MM.1S (cell line): ENCODE measurements at regions not wholly inside any gene's neighbourhood (a gene's known extent, or its start where the extent isn't known, plus 50 kb on each side); places are given as distances from the start of the nearest gene placed in this dataset.

Experiments
- EZH2 ChIP-seq: fragments of 300-600 bp; sonication (generic); optimal IDR thresholded peaks from 2 replicates; pipeline ENCODE3; 2017; ENCODE audit warnings: low read depth, mild to moderate bottlenecking, antibody characterized with exemption, low read length, mixed read lengths
- TF ChIP-seq, protein P1 (sequence below): fragments of 300-600 bp; sonication (generic); IDR thresholded peaks from 2 replicates; pipeline ENCODE4 v1.5.1; 2016; ENCODE audit warnings: antibody characterized with exemption, low read length, mixed read lengths

DNA sequence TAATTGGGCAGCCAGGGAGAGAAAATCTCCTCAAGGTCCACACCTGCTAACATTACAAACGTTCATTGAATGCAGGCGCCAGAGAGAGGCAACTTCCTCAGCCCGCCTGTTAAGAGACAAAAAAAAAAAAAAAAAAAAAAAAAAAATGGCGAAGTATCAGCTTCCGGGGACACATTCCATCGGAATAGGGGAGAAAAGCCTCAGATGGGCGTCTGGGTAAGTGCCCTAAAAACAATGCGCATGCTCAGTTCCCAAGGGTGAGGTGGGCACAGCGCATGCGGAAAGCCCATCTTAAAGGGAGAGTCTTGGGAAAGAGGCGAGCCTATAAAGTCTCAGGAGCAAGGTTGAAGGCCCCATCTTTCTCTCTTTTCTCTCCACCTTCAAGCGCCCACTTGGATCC lies 1139.7 kb upstream of the CELF2 start:
- TF ChIP-seq, protein P1, sequence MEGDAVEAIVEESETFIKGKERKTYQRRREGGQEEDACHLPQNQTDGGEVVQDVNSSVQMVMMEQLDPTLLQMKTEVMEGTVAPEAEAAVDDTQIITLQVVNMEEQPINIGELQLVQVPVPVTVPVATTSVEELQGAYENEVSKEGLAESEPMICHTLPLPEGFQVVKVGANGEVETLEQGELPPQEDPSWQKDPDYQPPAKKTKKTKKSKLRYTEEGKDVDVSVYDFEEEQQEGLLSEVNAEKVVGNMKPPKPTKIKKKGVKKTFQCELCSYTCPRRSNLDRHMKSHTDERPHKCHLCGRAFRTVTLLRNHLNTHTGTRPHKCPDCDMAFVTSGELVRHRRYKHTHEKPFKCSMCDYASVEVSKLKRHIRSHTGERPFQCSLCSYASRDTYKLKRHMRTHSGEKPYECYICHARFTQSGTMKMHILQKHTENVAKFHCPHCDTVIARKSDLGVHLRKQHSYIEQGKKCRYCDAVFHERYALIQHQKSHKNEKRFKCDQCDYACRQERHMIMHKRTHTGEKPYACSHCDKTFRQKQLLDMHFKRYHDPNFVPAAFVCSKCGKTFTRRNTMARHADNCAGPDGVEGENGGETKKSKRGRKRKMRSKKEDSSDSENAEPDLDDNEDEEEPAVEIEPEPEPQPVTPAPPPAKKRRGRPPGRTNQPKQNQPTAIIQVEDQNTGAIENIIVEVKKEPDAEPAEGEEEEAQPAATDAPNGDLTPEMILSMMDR: no peak
- TF ChIP-seq EZH2: no peak
